ENCODE measurements at regions not wholly inside any gene's neighbourhood (a gene's known extent, or its start where the extent isn't known, plus 50 kb on each side); places are given as distances from the start of the nearest gene placed in this dataset.

DNA sequence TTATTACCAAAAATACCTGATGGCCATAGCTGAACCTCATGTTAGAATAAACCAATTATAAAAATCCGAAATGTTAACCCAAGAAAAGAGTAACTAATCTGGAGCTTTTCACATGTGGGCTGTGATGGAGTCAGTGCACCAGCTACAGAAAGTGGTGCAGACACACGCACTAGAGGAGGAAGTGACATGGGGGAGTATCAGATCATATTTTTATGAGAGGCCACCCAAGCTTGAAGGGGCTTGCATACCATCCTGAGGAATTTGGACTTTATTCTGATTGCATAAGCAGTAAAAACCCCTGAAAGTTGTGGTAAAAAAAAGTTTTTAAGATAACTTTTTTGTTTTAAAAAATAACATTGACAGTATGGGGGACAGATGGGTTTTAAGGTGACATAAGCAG, 1148.5 kb upstream of the CELF2 start:
- no peak for DNase-seq
- no peak overlapping the region for H3K18ac ChIP-seq (ENCODE audit: low read length)
- H4K12ac ChIP-seq (ENCODE audit: low read depth, low read length): no peak overlapping the region
- no peak overlapping the region for H3K4me3 ChIP-seq (ENCODE audit: low read depth, low read length)
- H3K9me3 ChIP-seq (ENCODE audit: insufficient read depth, low read depth, low read length): no peaks in the 10 kb centered on the region
- no peak overlapping the region for H2BK12ac ChIP-seq (ENCODE audit: low read length)
- H3K9ac ChIP-seq (ENCODE audit: low read length): no peak overlapping the region
- H2AFZ ChIP-seq (ENCODE audit: insufficient read depth, low read length, poor library complexity): no peak overlapping the region
- no peak overlapping the region for H3K14ac ChIP-seq (ENCODE audit: low read length)
- H4K91ac ChIP-seq (ENCODE audit: low read depth, low read length): no peak overlapping the region
- H3K4ac ChIP-seq (ENCODE audit: low read depth, low read length): no peak overlapping the region
- WGBS (ENCODE audit: extremely low coverage, insufficient coverage, insufficient read length): no CpG with 5 or more reads among the region's 2 CpGs
- no peak overlapping the region for H3K23ac ChIP-seq (ENCODE audit: low read length)
- no peaks in the 10 kb centered on the region for H3K27me3 ChIP-seq (ENCODE audit: insufficient read depth, low read length)
- no peaks in the 10 kb centered on the region for H3K79me1 ChIP-seq (ENCODE audit: low read length)
- H3K36me3 ChIP-seq (ENCODE audit: control insufficient read depth in 1 of 2, insufficient read depth in 2 of 2, low read length in 2 of 2): no peaks in the 10 kb centered on the region
- H2AK5ac ChIP-seq (ENCODE audit: low read length): no peak overlapping the region
- no peak overlapping the region for H3K4me2 ChIP-seq (ENCODE audit: low read length)
- H4K8ac ChIP-seq (ENCODE audit: low read depth, low read length): no peak overlapping the region
- no peaks in the 10 kb centered on the region for H3K4me1 ChIP-seq (ENCODE audit: control insufficient read depth in 1 of 2, insufficient read depth in 2 of 2, low read length in 2 of 2)
- no peak overlapping the region for H2BK120ac ChIP-seq (ENCODE audit: insufficient read depth, low read length, poor library complexity)
- no peak overlapping the region for H3K27ac ChIP-seq (ENCODE audit: low read depth, low read length)
- no peaks in the 10 kb centered on the region for H3K79me2 ChIP-seq (ENCODE audit: control insufficient read depth, insufficient read depth, low read length, poor library complexity)
- no peak overlapping the region for H2BK5ac ChIP-seq (ENCODE audit: low read depth, low read length, poor library complexity)

DNA sequence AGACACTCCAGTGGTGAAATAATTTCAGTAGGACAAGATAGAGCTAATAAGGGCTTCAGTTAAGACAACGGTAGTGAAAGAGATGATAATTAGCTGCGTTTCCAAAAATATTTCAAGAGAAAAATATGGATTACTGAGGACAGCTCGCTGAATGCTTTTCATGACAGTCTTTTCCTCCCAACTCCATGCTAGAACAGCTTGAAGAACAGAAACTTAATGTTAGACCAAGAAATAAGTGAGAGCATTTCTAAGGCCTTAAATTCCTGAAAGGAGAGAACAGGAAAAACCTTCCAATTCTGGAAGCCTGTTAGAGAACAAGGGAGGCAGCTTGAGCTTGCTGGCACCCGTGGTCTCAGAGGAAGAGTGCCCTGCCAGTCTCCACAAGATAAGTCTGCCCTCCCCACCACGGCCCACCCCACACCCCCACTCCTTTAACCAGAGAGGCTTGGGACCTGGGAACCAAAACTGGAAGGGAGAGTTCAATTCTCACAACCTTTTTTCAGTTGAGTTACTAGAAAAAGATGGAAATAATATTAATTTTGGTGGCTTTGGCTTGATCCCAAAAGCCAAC, 1148.0 kb upstream of the CELF2 start:
- no peaks in the 10 kb centered on the region for H3K79me2 ChIP-seq (ENCODE audit: control insufficient read depth, insufficient read depth, low read length, poor library complexity)
- DNase-seq: no peak
- H3K23ac ChIP-seq (ENCODE audit: low read length): no peak overlapping the region

DNA sequence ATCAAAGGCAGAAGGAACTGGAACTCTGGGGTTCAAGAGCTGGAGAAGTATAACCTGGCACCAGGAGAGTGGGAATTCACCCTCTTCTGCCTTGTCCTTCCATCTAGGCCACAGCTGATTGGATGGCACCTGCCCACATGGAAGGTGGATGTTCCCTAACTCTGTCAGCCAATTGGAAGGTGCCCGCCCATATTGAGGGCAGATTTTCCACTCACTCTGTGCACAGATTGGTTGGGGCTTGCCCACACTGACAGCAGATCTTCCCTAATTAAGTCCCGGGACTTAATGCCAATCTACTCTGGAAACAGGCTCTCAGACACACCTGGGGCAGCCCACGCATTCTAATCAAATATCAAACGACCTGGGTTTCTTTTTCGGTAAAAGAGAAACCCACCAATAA, 1142.3 kb upstream of the CELF2 start:
- H3K14ac ChIP-seq (ENCODE audit: low read length): no peak overlapping the region
- no peak overlapping the region for H2BK5ac ChIP-seq (ENCODE audit: low read depth, low read length, poor library complexity)
- H4K8ac ChIP-seq (ENCODE audit: low read depth, low read length): no peak overlapping the region
- no peak overlapping the region for H3K18ac ChIP-seq (ENCODE audit: low read length)
- no peak overlapping the region for H3K4me3 ChIP-seq (ENCODE audit: low read depth, low read length)
- H3K23ac ChIP-seq (ENCODE audit: low read length): no peak overlapping the region
- no peak for DNase-seq
- no peak overlapping the region for H2BK12ac ChIP-seq (ENCODE audit: low read length)
- H3K27me3 ChIP-seq (ENCODE audit: insufficient read depth, low read length): no peaks in the 10 kb centered on the region
- whole genome bisulfite sequencing (ENCODE audit: extremely low coverage, insufficient coverage, insufficient read length): no CpG with 5 or more reads among the region's 5 CpGs
- H3K9ac ChIP-seq (ENCODE audit: low read length): peak overlapping the region; percentile 38
- H3K27ac ChIP-seq (ENCODE audit: low read depth, low read length): no peak overlapping the region
- no peak overlapping the region for H3K4me2 ChIP-seq (ENCODE audit: low read length)
- no peak overlapping the region for H4K91ac ChIP-seq (ENCODE audit: low read depth, low read length)
- no peaks in the 10 kb centered on the region for H3K4me1 ChIP-seq (ENCODE audit: control insufficient read depth in 1 of 2, insufficient read depth in 2 of 2, low read length in 2 of 2)
- H3K79me2 ChIP-seq (ENCODE audit: control insufficient read depth, insufficient read depth, low read length, poor library complexity): no peaks in the 10 kb centered on the region
- H2AFZ ChIP-seq (ENCODE audit: insufficient read depth, low read length, poor library complexity): no peak overlapping the region
- no peaks in the 10 kb centered on the region for H3K9me3 ChIP-seq (ENCODE audit: insufficient read depth, low read depth, low read length)
- H3K4ac ChIP-seq (ENCODE audit: low read depth, low read length): no peak overlapping the region
- no peak overlapping the region for H4K12ac ChIP-seq (ENCODE audit: low read depth, low read length)
- no peak overlapping the region for H2BK120ac ChIP-seq (ENCODE audit: insufficient read depth, low read length, poor library complexity)
- H2AK5ac ChIP-seq (ENCODE audit: low read length): no peak overlapping the region
- H3K36me3 ChIP-seq (ENCODE audit: control insufficient read depth in 1 of 2, insufficient read depth in 2 of 2, low read length in 2 of 2): no peaks in the 10 kb centered on the region
- no peaks in the 10 kb centered on the region for H3K79me1 ChIP-seq (ENCODE audit: low read length)

More for the DNA sequence above, 1148.0 kb upstream of the CELF2 start:
- Histone ChIP-seq H2BK12ac (ENCODE audit: low read length) (no peak overlapping the region), H3K4me1 (ENCODE audit: control insufficient read depth in 1 of 2, insufficient read depth in 2 of 2, low read length in 2 of 2) (no peaks in the 10 kb centered on the region), H3K9me3 (ENCODE audit: insufficient read depth, low read depth, low read length) (no peaks in the 10 kb centered on the region), H3K27me3 (ENCODE audit: insufficient read depth, low read length) (no peaks in the 10 kb centered on the region), H3K4ac (ENCODE audit: low read depth, low read length) (no peak overlapping the region), H3K36me3 (ENCODE audit: control insufficient read depth in 1 of 2, insufficient read depth in 2 of 2, low read length in 2 of 2) (no peaks in the 10 kb centered on the region), H3K4me2 (ENCODE audit: low read length) (no peak overlapping the region), H2AK5ac (ENCODE audit: low read length) (no peak overlapping the region), H4K12ac (ENCODE audit: low read depth, low read length) (no peak overlapping the region), H3K4me3 (ENCODE audit: low read depth, low read length) (no peak overlapping the region), H2AFZ (ENCODE audit: insufficient read depth, low read length, poor library complexity) (no peak overlapping the region), H3K18ac (ENCODE audit: low read length) (no peak overlapping the region), H2BK120ac (ENCODE audit: insufficient read depth, low read length, poor library complexity) (no peak overlapping the region), H3K9ac (ENCODE audit: low read length) (no peak overlapping the region), H4K8ac (ENCODE audit: low read depth, low read length) (no peak overlapping the region), H2BK5ac (ENCODE audit: low read depth, low read length, poor library complexity) (no peak overlapping the region), H3K14ac (ENCODE audit: low read length) (no peak overlapping the region), H3K79me1 (ENCODE audit: low read length) (no peaks in the 10 kb centered on the region), H3K27ac (ENCODE audit: low read depth, low read length) (no peak overlapping the region), H4K91ac (ENCODE audit: low read depth, low read length) (no peak overlapping the region)
- WGBS (ENCODE audit: extremely low coverage, insufficient coverage, insufficient read length): no CpG with 5 or more reads among the region's 5 CpGs

DNA sequence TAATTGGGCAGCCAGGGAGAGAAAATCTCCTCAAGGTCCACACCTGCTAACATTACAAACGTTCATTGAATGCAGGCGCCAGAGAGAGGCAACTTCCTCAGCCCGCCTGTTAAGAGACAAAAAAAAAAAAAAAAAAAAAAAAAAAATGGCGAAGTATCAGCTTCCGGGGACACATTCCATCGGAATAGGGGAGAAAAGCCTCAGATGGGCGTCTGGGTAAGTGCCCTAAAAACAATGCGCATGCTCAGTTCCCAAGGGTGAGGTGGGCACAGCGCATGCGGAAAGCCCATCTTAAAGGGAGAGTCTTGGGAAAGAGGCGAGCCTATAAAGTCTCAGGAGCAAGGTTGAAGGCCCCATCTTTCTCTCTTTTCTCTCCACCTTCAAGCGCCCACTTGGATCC, 1139.7 kb upstream of the CELF2 start:
- Histone ChIP-seq H2BK5ac (ENCODE audit: low read depth, low read length, poor library complexity) (no peak overlapping the region), H3K27ac (ENCODE audit: low read depth, low read length) (no peak overlapping the region), H3K4ac (ENCODE audit: low read depth, low read length) (no peak overlapping the region), H3K79me2 (ENCODE audit: control insufficient read depth, insufficient read depth, low read length, poor library complexity) (no peaks in the 10 kb centered on the region), H3K4me1 (ENCODE audit: control insufficient read depth in 1 of 2, insufficient read depth in 2 of 2, low read length in 2 of 2) (no peaks in the 10 kb centered on the region), H3K9ac (ENCODE audit: low read length) (no peak overlapping the region), H3K23ac (ENCODE audit: low read length) (no peak overlapping the region), H3K79me1 (ENCODE audit: low read length) (no peaks in the 10 kb centered on the region), H2AK5ac (ENCODE audit: low read length) (no peak overlapping the region), H2BK12ac (ENCODE audit: low read length) (no peak overlapping the region), H2BK120ac (ENCODE audit: insufficient read depth, low read length, poor library complexity) (no peak overlapping the region), H2AFZ (ENCODE audit: insufficient read depth, low read length, poor library complexity) (no peak overlapping the region), H3K18ac (ENCODE audit: low read length) (no peak overlapping the region), H3K27me3 (ENCODE audit: insufficient read depth, low read length) (no peaks in the 10 kb centered on the region), H3K4me3 (ENCODE audit: low read depth, low read length) (no peak overlapping the region), H3K4me2 (ENCODE audit: low read length) (no peak overlapping the region), H4K8ac (ENCODE audit: low read depth, low read length) (no peak overlapping the region), H3K14ac (ENCODE audit: low read length) (no peak overlapping the region), H3K36me3 (ENCODE audit: control insufficient read depth in 1 of 2, insufficient read depth in 2 of 2, low read length in 2 of 2) (no peaks in the 10 kb centered on the region), H4K12ac (ENCODE audit: low read depth, low read length) (no peak overlapping the region), H4K91ac (ENCODE audit: low read depth, low read length) (no peak overlapping the region), H3K9me3 (ENCODE audit: insufficient read depth, low read depth, low read length) (no peaks in the 10 kb centered on the region)
- DNase-seq: no peak
- WGBS (ENCODE audit: extremely low coverage, insufficient coverage, insufficient read length): no CpG with 5 or more reads among the region's 12 CpGs
